GM12891 (cell line): ENCODE measurements at regions not wholly inside any gene's neighbourhood (a gene's known extent, or its start where the extent isn't known, plus 50 kb on each side); places are given as distances from the start of the nearest gene placed in this dataset.

Experiments
- PAX5 ChIP-seq: IDR thresholded peaks from 2 replicates; pipeline ENCODE4 v1.6.1; 2011; ENCODE audit warnings: low read length, moderate library complexity, mild to moderate bottlenecking; ENCODE audit not compliant: insufficient read depth, severe bottlenecking
- POLR2A ChIP-seq: IDR thresholded peaks from 2 replicates; pipeline ENCODE4 v1.6.1; 2011; ENCODE audit warnings: low read depth, low read length, control low read depth
- POLR2AphosphoS5 ChIP-seq: IDR thresholded peaks from 2 replicates; pipeline ENCODE4 v1.6.1; 2011; ENCODE audit warnings: low read depth, low read length, control low read depth
- TAF1 ChIP-seq: IDR thresholded peaks from 2 replicates; pipeline ENCODE4 v1.6.1; 2011; ENCODE audit warnings: low read depth, low read length, control low read depth

GRCh38 chr10:44205067-44205466, 179.8 kb downstream of the CXCL12 start:
- no peak for TF ChIP-seq TAF1
- no peak for TF ChIP-seq POLR2AphosphoS5
- TF ChIP-seq POLR2A: no peak
- no peak for TF ChIP-seq PAX5
